ENCODE measurements at regions not wholly inside any gene's neighbourhood (a gene's known extent, or its start where the extent isn't known, plus 50 kb on each side); places are given as distances from the start of the nearest gene placed in this dataset.
A peak's percentile ranks its signal among the peaks of the same experiment; 100 is the strongest.

- H3K27ac ChIP-seq (ENCODE audit: extremely low read depth, low read depth, low read length), result no peak overlapping the region
- CTCF ChIA-PET, result no interaction called here
Measured at GRCh38 chr3:46105306-46105919, 78.1 kb upstream of the XCR1 start.

More at GRCh38 chr3:46105306-46105919, 78.1 kb upstream of the XCR1 start:
- TF ChIP-seq ELK4 (IDR thresholded peaks at IDR 0.05; ENCODE audit: borderline replicate concordance, low read depth, low read length) (no peak), ZNF843 (tag by site-specific recombination; IDR thresholded peaks at IDR 0.05) (no peak), ZSCAN23 (tag by site-specific recombination; IDR thresholded peaks at IDR 0.05) (no peak), ZBTB8A (tag by site-specific recombination; IDR thresholded peaks at IDR 0.05) (no peak), ZNF175 (tag by site-specific recombination; IDR thresholded peaks at IDR 0.05) (no peak), ZFP3 (tag by site-specific recombination; IDR thresholded peaks at IDR 0.05; ENCODE audit: low read depth) (no peak), GLI4 (tag by site-specific recombination; IDR thresholded peaks at IDR 0.05) (no peak), MEIS1 (CRISPR knock-in tag; IDR thresholded peaks at IDR 0.05; ENCODE audit: borderline replicate concordance) (no peak), TSHZ1 (tag by site-specific recombination; IDR thresholded peaks at IDR 0.05; ENCODE audit: borderline replicate concordance) (no peak), ZNF548 (tag by site-specific recombination; IDR thresholded peaks at IDR 0.05) (no peak), ZNF664 (tag by site-specific recombination; IDR thresholded peaks at IDR 0.05) (no peak), ZSCAN18 (tag by site-specific recombination; IDR thresholded peaks at IDR 0.05) (no peak), ZFHX2 (tag by site-specific recombination; conservative IDR thresholded peaks at IDR 0.05) (0 out of 2 replicates have a peak, but pooled peaks have one; percentile 51), ATF2 (tag by site-specific recombination; IDR thresholded peaks at IDR 0.05; ENCODE audit: low read depth) (no peak), ZNF549 (tag by site-specific recombination; IDR thresholded peaks at IDR 0.05) (no peak), ZSCAN4 (tag by site-specific recombination; IDR thresholded peaks at IDR 0.05) (peak; percentile 47; the same call in 1 of the 2 replicates), ZNF645 (tag by site-specific recombination; IDR thresholded peaks at IDR 0.05) (no peak), GLIS1 (tag by site-specific recombination; IDR thresholded peaks at IDR 0.05) (no peak)
- H3K4me3 ChIP-seq (ENCODE audit: low read depth, low read length), result no peak overlapping the region
- H3K4me1 ChIP-seq (ENCODE audit: control insufficient read depth, insufficient read depth, low read length), result no peaks in the 10 kb centered on the region
- POLR2A ChIA-PET, result no interaction called here
- H3K36me3 ChIP-seq (ENCODE audit: control insufficient read depth in 2 of 2, insufficient read depth in 1 of 2, low read length in 2 of 2), result no peaks in the 10 kb centered on the region
- H3K9me3 ChIP-seq (ENCODE audit: control insufficient read depth, insufficient read depth, low read depth, low read length), result no peaks in the 10 kb centered on the region

All from HEK293 (cell line).